GM19238 (cell line): ENCODE measurements at regions not wholly inside any gene's neighbourhood (a gene's known extent, or its start where the extent isn't known, plus 50 kb on each side); places are given as distances from the start of the nearest gene placed in this dataset.

ENCODE experiments used
- DNase-seq: peaks from one replicate; pipeline ENCODE4 v3.0.0; 2011; ENCODE audit warnings: low spot score; ENCODE audit not compliant: insufficient read length

GRCh38 chr12:21993438-21993981 lies 52.3 kb upstream of the ABCC9 start:
- no peak for DNase-seq

DNA sequence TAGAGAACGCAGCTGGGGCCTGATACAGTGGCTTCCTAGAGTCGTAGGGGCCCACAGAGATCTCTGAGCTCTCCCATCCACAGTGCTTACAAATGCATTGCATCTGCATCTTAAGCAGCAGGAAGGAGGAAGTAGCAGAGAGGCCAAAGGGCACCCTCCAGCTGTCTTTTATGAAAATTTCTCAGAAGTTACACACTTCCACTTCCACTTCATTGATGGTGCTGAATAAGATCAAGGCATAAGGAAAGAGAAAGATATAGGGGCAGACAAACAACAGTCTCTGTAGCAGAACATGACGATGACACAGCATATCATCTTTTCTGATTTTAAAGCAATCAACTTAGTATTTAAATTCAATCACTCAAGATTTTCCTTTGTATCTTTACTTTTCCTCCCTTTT lies 51.6 kb upstream of the ABCC9 start:
- DNase-seq = peak; percentile 6

GRCh38 chr12:21991526-21991925 lies 50.3 kb upstream of the ABCC9 start:
- no peak for DNase-seq
